GM12878 (cell line): ENCODE measurements at regions not wholly inside any gene's neighbourhood (a gene's known extent, or its start where the extent isn't known, plus 50 kb on each side); places are given as distances from the start of the nearest gene placed in this dataset.

Experiments
- CBX3 ChIP-seq: fragments of 200-600 bp; sonication (generic); IDR thresholded peaks from 2 replicates; pipeline ENCODE4 v1.6.1; 2016; ENCODE audit warnings: low read depth, borderline replicate concordance
- CREM ChIP-seq: IDR thresholded peaks from 2 replicates; pipeline ENCODE4 v1.6.1; 2014; ENCODE audit warnings: antibody characterized with exemption, low read depth
- EGR1 ChIP-seq, 2 experiments: IDR thresholded peaks; 1 replicate in 1 of 2; 2 replicates in 1 of 2; pipeline ENCODE4 v1.6.1; 2011 to 2012; ENCODE audit warnings: low read depth in 2 of 2, low read length in 2 of 2, borderline replicate concordance in 1 of 2, mild to moderate bottlenecking in 1 of 2, moderate library complexity in 1 of 2
- KDM1A ChIP-seq: fragments of 200-600 bp; sonication (generic); IDR thresholded peaks from 2 replicates; pipeline ENCODE4 v1.6.1; 2016; ENCODE audit warnings: borderline replicate concordance
- MEF2A ChIP-seq: IDR thresholded peaks from 2 replicates; pipeline ENCODE4 v1.6.1; 2011; ENCODE audit warnings: low read depth, mild to moderate bottlenecking, low read length, moderate library complexity; ENCODE audit not compliant: insufficient read depth
- PAX8 ChIP-seq: fragments of 450-650 bp; IDR thresholded peaks from 2 replicates; pipeline ENCODE4 v1.6.1; 2017; ENCODE audit warnings: mild to moderate bottlenecking, moderate library complexity
- SUPT20H ChIP-seq: IDR thresholded peaks from 2 replicates; pipeline ENCODE4 v1.6.1; 2011; ENCODE audit warnings: low read depth, mild to moderate bottlenecking, low read length, moderate library complexity, borderline replicate concordance; ENCODE audit not compliant: control insufficient read depth
- TF ChIP-seq, protein P1 (sequence below): fragments of 450-650 bp; formaldehyde crosslinking; IDR thresholded peaks from 2 replicates; pipeline ENCODE4 v1.5.0; 2022; ENCODE audit warnings: mild to moderate bottlenecking, missing genetic modification characterization
- TF ChIP-seq, protein P2 (sequence below): IDR thresholded peaks from 2 replicates; pipeline ENCODE4 v1.6.1; 2012; ENCODE audit warnings: improper control_type of control experiment, low read depth, low read length; ENCODE audit not compliant: insufficient replicate concordance
- TF ChIP-seq, protein P3 (sequence below): IDR thresholded peaks from 2 replicates; pipeline ENCODE4 v1.6.1; 2011; ENCODE audit warnings: low read depth, mild to moderate bottlenecking, low read length, moderate library complexity, borderline replicate concordance; ENCODE audit errors: extremely low read depth
- TF ChIP-seq, protein P4 (sequence below): fragments of 450-650 bp; IDR thresholded peaks from 2 replicates; pipeline ENCODE4 v1.6.1; 2018; ENCODE audit warnings: mild to moderate bottlenecking, low read depth, moderate library complexity; ENCODE audit not compliant: partially characterized antibody
- TF ChIP-seq, protein P5 (sequence below): IDR thresholded peaks from 2 replicates; pipeline ENCODE4 v1.6.1; 2012; ENCODE audit warnings: low read length, inconsistent platforms

DNA sequence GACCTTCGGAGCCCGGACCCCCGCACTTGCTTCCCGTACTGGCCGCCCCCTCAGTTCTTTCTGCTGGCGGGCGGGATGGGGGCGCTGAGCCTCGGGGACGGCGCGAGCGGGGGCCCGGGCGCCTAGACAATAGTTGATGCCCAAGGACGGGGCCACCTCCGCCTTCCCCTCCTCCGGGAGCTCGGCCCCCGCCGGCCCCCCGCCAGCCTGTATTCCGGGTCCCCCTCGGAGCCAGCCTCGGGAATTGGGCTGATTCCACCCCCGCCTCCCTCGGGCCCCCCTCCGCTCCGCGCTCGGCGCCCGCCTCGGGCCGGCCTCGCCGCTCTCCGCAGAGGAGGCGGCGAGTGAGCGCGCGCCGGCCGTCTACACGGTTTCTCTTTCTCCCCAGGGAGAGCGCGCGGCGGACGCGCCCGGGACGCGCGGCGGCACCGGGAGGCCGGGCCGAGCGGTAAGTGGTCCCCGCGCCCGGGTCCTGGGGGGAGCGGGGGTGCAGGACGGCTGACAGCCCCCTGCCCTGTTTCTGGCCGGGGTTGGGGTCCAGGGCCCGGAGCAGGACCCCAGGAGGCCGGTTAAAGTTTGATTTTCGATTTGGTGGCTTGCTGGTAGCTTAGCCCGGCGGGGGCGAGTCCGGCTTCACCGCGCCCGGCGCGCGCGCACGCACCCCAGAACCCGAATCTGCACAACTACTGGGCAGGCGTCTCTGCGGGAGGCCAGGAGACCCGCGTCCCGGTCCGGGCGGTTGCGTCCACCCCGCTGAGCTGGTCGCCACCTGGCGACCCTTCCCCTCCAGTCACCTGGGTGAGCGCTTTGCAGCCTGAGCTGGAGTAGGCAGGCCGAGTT lies 413.7 kb downstream of the PCNX1 start (continued):
- TF ChIP-seq, protein P1, sequence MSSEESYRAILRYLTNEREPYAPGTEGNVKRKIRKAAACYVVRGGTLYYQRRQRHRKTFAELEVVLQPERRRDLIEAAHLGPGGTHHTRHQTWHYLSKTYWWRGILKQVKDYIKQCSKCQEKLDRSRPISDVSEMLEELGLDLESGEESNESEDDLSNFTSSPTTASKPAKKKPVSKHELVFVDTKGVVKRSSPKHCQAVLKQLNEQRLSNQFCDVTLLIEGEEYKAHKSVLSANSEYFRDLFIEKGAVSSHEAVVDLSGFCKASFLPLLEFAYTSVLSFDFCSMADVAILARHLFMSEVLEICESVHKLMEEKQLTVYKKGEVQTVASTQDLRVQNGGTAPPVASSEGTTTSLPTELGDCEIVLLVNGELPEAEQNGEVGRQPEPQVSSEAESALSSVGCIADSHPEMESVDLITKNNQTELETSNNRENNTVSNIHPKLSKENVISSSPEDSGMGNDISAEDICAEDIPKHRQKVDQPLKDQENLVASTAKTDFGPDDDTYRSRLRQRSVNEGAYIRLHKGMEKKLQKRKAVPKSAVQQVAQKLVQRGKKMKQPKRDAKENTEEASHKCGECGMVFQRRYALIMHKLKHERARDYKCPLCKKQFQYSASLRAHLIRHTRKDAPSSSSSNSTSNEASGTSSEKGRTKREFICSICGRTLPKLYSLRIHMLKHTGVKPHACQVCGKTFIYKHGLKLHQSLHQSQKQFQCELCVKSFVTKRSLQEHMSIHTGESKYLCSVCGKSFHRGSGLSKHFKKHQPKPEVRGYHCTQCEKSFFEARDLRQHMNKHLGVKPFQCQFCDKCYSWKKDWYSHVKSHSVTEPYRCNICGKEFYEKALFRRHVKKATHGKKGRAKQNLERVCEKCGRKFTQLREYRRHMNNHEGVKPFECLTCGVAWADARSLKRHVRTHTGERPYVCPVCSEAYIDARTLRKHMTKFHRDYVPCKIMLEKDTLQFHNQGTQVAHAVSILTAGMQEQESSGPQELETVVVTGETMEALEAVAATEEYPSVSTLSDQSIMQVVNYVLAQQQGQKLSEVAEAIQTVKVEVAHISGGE (CRISPR knock-in tag): no peak
- TF ChIP-seq EGR1 (IDR thresholded peaks at IDR 0.05; ENCODE audit: borderline replicate concordance in 1 of 2, low read depth in 2 of 2, low read length in 2 of 2): peak in 1 of 2 experiments; percentile 33; a peak in 1 of 3 replicates
- TF ChIP-seq PAX8: no peak
- TF ChIP-seq CREM: no peak
- no peak for TF ChIP-seq KDM1A
- no peak for TF ChIP-seq MEF2A
- TF ChIP-seq, protein P2, sequence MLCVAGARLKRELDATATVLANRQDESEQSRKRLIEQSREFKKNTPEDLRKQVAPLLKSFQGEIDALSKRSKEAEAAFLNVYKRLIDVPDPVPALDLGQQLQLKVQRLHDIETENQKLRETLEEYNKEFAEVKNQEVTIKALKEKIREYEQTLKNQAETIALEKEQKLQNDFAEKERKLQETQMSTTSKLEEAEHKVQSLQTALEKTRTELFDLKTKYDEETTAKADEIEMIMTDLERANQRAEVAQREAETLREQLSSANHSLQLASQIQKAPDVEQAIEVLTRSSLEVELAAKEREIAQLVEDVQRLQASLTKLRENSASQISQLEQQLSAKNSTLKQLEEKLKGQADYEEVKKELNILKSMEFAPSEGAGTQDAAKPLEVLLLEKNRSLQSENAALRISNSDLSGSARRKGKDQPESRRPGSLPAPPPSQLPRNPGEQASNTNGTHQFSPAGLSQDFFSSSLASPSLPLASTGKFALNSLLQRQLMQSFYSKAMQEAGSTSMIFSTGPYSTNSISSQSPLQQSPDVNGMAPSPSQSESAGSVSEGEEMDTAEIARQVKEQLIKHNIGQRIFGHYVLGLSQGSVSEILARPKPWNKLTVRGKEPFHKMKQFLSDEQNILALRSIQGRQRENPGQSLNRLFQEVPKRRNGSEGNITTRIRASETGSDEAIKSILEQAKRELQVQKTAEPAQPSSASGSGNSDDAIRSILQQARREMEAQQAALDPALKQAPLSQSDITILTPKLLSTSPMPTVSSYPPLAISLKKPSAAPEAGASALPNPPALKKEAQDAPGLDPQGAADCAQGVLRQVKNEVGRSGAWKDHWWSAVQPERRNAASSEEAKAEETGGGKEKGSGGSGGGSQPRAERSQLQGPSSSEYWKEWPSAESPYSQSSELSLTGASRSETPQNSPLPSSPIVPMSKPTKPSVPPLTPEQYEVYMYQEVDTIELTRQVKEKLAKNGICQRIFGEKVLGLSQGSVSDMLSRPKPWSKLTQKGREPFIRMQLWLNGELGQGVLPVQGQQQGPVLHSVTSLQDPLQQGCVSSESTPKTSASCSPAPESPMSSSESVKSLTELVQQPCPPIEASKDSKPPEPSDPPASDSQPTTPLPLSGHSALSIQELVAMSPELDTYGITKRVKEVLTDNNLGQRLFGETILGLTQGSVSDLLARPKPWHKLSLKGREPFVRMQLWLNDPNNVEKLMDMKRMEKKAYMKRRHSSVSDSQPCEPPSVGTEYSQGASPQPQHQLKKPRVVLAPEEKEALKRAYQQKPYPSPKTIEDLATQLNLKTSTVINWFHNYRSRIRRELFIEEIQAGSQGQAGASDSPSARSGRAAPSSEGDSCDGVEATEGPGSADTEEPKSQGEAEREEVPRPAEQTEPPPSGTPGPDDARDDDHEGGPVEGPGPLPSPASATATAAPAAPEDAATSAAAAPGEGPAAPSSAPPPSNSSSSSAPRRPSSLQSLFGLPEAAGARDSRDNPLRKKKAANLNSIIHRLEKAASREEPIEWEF: no peak
- TF ChIP-seq, protein P3, sequence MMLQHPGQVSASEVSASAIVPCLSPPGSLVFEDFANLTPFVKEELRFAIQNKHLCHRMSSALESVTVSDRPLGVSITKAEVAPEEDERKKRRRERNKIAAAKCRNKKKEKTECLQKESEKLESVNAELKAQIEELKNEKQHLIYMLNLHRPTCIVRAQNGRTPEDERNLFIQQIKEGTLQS: no peak
- no peak for TF ChIP-seq SUPT20H
- no peak for TF ChIP-seq CBX3
- TF ChIP-seq, protein P4, sequence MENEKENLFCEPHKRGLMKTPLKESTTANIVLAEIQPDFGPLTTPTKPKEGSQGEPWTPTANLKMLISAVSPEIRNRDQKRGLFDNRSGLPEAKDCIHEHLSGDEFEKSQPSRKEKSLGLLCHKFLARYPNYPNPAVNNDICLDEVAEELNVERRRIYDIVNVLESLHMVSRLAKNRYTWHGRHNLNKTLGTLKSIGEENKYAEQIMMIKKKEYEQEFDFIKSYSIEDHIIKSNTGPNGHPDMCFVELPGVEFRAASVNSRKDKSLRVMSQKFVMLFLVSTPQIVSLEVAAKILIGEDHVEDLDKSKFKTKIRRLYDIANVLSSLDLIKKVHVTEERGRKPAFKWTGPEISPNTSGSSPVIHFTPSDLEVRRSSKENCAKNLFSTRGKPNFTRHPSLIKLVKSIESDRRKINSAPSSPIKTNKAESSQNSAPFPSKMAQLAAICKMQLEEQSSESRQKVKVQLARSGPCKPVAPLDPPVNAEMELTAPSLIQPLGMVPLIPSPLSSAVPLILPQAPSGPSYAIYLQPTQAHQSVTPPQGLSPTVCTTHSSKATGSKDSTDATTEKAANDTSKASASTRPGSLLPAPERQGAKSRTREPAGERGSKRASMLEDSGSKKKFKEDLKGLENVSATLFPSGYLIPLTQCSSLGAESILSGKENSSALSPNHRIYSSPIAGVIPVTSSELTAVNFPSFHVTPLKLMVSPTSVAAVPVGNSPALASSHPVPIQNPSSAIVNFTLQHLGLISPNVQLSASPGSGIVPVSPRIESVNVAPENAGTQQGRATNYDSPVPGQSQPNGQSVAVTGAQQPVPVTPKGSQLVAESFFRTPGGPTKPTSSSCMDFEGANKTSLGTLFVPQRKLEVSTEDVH: no peak
- TF ChIP-seq, protein P5, sequence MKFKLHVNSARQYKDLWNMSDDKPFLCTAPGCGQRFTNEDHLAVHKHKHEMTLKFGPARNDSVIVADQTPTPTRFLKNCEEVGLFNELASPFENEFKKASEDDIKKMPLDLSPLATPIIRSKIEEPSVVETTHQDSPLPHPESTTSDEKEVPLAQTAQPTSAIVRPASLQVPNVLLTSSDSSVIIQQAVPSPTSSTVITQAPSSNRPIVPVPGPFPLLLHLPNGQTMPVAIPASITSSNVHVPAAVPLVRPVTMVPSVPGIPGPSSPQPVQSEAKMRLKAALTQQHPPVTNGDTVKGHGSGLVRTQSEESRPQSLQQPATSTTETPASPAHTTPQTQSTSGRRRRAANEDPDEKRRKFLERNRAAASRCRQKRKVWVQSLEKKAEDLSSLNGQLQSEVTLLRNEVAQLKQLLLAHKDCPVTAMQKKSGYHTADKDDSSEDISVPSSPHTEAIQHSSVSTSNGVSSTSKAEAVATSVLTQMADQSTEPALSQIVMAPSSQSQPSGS: no peak
